ENCODE measurements at regions not wholly inside any gene's neighbourhood (a gene's known extent, or its start where the extent isn't known, plus 50 kb on each side); places are given as distances from the start of the nearest gene placed in this dataset.

DNA sequence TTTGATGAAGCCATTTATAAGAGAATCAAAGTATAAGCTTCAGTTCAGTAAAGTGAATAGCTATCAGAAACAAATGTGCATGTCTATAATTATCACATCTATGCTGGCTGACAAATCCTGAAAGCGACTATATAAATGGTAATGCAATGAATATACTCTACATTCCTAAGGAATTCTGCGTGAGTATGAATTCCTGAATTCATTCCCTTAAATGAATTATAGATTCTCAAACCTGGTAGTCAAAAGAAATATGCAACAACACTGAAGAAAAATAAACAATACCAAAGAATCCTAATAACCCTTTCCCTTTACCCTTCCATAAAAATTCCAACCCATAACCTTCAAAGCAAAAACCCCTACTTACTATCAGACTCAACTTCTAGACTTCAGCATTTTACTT is 416.6 kb upstream of the PMFBP1 start:
- TF ChIP-seq, protein P1, sequence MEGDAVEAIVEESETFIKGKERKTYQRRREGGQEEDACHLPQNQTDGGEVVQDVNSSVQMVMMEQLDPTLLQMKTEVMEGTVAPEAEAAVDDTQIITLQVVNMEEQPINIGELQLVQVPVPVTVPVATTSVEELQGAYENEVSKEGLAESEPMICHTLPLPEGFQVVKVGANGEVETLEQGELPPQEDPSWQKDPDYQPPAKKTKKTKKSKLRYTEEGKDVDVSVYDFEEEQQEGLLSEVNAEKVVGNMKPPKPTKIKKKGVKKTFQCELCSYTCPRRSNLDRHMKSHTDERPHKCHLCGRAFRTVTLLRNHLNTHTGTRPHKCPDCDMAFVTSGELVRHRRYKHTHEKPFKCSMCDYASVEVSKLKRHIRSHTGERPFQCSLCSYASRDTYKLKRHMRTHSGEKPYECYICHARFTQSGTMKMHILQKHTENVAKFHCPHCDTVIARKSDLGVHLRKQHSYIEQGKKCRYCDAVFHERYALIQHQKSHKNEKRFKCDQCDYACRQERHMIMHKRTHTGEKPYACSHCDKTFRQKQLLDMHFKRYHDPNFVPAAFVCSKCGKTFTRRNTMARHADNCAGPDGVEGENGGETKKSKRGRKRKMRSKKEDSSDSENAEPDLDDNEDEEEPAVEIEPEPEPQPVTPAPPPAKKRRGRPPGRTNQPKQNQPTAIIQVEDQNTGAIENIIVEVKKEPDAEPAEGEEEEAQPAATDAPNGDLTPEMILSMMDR (IDR thresholded peaks at IDR 0.05): no peak

DNA sequence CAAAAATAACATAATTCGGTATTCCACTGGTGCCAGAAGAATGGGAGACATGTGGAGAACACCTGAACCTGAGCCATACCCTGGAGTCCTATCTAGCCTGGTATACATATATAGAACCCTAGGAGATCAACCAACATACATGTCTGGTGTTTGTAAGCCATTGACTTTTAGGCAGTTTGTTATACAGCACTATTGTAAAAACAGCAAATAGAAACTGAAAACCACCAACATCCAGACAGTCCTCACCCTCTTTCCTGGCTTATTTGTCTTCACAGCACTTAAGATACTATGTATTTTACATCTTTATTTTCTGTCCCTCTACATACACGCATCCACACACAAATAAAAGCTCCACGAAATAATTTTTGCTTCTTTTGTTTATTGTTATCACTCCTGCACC is 404.2 kb upstream of the PMFBP1 start:
- TF ChIP-seq, protein P1 (IDR thresholded peaks at IDR 0.05): no peak

DNA sequence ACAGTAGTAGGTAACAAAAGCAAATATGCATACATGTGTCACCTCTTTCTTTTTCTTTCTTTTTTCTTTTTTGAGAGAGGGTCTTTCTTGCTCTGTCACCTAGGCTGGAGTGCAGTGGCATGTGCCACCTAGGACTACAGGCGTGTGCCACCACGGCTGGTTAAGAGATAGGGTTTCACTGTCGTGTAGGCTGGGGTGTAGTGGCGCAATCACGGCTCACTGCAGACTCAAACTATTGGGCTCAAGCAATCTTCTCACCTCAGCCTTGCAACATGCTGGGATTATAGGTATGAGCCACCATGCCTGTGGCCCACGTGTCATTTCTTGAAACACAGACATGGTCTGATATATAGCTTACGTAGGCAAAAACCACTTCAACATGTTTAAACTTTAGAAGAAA is 397.7 kb upstream of the PMFBP1 start:
- TF ChIP-seq, protein P1 (IDR thresholded peaks at IDR 0.05): no peak

DNA sequence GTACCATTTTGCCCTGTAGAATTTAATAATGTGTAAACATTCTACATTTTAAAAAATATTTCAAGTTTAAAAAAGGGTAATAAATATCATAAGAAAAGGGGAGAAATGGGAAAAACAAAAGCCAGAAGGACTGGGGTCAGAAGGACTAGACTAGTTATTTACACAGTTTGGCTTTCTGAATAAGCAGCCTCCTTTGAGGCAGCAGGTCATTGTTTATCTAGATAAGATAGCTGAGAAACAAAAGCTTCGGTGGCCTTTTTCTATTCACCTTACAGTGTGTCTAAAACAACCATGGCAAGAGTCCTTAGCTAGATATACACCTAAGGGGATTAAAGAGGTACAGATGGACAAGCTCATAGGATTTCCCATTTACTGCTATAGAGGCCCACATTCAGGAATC is 396.5 kb upstream of the PMFBP1 start:
- TF ChIP-seq, protein P1 (IDR thresholded peaks at IDR 0.05): no peak

DNA sequence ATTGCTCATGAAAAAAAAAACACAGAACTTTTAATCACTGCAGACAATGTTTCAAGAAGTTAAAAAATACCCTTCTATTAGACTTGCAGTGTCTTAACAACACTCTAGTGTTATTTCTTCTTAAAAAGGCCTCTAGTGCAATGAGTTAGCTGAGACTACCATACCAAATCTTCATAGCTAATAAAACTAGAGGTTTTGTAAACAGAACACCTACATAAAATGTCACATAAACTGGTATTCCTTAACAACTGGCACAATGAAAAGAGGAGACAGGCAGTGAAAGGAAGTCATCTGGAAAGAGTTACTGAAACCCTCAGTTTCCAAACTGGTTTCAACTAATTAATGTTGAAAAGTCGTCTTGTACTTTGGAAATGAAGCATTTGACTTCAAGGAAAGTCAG is 394.2 kb upstream of the PMFBP1 start:
- TF ChIP-seq, protein P1 (IDR thresholded peaks at IDR 0.05): no peak

DNA sequence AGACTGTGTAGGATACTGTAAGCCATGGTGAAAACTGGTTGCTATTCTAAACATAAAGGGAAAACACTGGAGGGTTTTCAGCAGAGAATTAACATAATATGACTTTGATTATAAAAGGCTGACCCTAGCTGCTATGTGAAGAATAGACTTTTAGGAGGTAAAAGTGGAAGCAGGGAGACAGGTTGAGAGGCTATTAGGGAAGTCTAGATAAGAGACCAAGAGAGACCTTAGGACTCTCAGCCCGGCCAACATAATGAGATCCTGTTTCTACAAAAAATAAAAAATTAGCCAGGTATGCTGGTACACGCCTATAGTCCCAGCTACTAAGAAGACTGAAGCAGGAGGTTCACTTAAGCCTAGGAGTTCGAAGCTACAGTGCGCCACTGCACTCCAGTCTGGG is 393.2 kb upstream of the PMFBP1 start:
- TF ChIP-seq, protein P1 (IDR thresholded peaks at IDR 0.05): no peak

DNA sequence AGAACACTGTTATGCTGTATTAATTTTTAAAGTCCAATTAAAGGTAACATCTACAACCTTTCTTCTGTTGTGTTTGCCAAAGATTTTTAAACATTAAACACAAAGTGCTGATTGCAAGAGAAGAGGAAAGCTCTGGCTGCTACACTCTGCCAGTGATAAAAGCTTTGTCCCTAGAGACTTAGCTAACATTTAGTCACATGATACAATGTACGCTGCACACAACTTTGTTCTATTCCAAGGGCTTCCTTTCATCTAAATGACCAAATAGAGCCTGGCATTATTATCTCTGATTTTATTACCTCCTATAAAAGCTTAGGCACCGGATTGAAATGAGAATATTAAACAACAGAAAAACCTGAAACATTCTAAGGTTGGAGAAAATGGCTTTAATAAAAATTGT is 388.7 kb upstream of the PMFBP1 start:
- TF ChIP-seq, protein P1 (IDR thresholded peaks at IDR 0.05): no peak

DNA sequence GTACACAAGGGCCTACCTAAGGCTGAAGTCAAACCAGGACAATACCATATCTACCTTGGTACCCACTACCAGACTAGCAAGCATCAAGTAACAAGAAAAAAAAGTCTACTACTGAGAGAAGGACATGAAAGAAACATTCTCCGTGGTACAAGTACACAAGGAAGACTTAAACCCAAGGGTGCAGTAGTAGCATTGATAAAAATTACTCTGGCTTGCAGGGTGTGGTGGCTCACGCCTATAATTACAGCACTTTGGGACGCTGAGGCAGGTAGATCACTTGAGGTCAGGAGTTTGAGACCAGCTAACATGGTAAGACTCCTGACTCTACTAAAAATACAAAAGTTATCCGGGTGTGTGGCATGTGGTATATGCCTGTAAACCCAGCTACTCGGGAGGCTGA is 386.5 kb upstream of the PMFBP1 start:
- TF ChIP-seq, protein P1 (IDR thresholded peaks at IDR 0.05): no peak
